GM06990 (cell line): ENCODE measurements at regions not wholly inside any gene's neighbourhood (a gene's known extent, or its start where the extent isn't known, plus 50 kb on each side); places are given as distances from the start of the nearest gene placed in this dataset.

Source experiments
- DNase-seq: peaks from one replicate; pipeline ENCODE4 v3.0.0-alpha.2; 2011; ENCODE audit not compliant: insufficient read length; ENCODE audit errors: extremely low read depth
- H3K27me3 ChIP-seq: replicated peaks from 2 replicates; pipeline ENCODE4 v1.6.0; 2011; ENCODE audit warnings: low read length; ENCODE audit not compliant: control insufficient read depth, insufficient read depth
- H3K36me3 ChIP-seq: 2 replicates; pipeline ENCODE4 v1.5.1; 2011; ENCODE audit warnings: low read length; ENCODE audit not compliant: control insufficient read depth, insufficient read depth
- H3K4me3 ChIP-seq: replicated peaks from 2 replicates; pipeline ENCODE4 v1.5.1; 2011; ENCODE audit warnings: low read depth, mild to moderate bottlenecking, control low read depth, low read length
- CTCF ChIP-seq: IDR thresholded peaks from 2 replicates; pipeline ENCODE4 v1.5.1; 2011; ENCODE audit warnings: low read length, control low read depth, mild to moderate bottlenecking, inconsistent platforms; ENCODE audit not compliant: insufficient read depth, poor library complexity, severe bottlenecking

DNA sequence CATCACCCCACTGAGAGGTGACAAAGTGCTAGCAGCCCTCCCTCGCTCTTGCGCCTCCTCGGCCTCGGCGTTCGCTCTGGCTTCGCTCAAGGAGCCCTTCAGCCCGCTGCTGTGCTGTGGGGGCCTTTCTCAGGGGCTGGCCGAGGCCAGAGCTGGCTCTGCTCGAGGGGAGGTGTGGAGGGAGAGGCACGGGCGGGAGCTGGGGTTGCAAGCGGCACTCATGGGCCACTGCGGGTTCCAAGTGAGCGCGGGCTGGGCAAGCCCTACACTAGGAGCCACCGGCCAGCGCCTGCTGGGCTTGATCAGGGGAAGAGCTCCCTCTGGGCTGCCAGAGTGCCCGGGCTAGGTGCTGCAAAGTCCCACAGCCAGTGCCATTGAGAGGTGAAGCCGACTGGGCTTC, 964.8 kb upstream of the GJE1 start:
- Histone ChIP-seq H3K4me3 (no peak overlapping the region), H3K27me3 (no peaks in the 10 kb centered on the region), H3K36me3 (no peaks in the 10 kb centered on the region)
- TF ChIP-seq CTCF: no peak
- no peak for DNase-seq

GRCh38 chr6:141165002-141165665, 967.6 kb upstream of the GJE1 start:
- DNase-seq: no peak
- no peak for TF ChIP-seq CTCF
- Histone ChIP-seq H3K36me3 (no peaks in the 10 kb centered on the region), H3K27me3 (no peaks in the 10 kb centered on the region), H3K4me3 (no peak overlapping the region)

DNA sequence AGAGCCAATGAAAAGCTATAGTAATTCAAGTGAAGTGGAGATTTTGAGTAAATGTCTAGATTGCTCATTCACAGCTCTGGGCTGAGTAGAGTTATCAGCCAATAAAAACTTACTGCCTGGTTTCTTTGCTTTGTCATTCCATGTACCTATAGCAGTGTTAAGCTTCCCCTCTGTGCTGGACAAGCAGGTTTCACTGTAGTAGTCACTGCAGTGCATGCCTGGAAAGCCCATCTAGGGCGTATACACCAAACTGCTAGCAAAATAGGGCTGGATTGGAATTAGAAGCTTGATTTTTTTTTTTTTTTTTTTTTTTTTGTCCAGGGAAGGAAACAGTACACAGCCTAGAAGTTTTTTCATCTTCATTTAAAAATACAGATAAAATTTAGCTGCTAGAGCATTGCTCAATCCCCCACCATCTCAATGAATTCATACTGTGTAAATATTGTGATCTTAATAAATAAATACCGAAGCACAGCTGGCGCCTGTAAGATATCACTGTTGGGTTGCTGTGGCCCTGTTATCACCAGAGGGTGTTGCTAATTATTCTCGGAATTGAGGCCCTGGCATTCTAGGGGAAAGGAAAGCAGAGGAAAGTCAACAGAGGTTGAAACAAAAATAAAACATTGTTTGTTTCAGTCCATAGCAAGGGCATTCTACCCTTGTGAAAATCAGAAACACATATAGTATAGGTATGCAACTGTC, 968.5 kb upstream of the GJE1 start:
- no peak for DNase-seq

DNA sequence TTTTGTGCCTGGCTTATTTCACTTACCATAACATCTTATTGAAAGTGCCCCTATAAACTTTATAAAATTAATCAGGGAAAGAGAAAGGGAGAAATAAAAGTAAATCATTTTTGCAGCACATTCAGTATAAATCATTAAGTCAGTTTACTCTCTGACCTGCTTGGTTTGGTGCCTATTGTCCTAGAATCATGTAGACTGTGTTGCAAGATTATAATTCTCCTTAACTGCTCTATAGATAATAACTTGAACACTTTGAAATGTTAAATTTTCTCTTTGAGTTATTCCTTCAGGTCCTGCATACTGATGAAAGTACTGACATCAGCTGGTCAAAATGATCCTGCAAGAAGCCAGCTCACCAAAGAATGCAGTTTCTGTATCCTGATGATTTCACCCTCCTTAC, 969.6 kb upstream of the GJE1 start:
- no peak for DNase-seq
- no peaks in the 10 kb centered on the region for H3K27me3 ChIP-seq
- H3K36me3 ChIP-seq: no peaks in the 10 kb centered on the region
- H3K4me3 ChIP-seq: no peak overlapping the region
- no peak for TF ChIP-seq CTCF

More for the DNA sequence above, 968.5 kb upstream of the GJE1 start:
- H3K36me3 ChIP-seq: no peaks in the 10 kb centered on the region
- no peaks in the 10 kb centered on the region for H3K27me3 ChIP-seq
- no peak for TF ChIP-seq CTCF
- H3K4me3 ChIP-seq: no peak overlapping the region

DNA sequence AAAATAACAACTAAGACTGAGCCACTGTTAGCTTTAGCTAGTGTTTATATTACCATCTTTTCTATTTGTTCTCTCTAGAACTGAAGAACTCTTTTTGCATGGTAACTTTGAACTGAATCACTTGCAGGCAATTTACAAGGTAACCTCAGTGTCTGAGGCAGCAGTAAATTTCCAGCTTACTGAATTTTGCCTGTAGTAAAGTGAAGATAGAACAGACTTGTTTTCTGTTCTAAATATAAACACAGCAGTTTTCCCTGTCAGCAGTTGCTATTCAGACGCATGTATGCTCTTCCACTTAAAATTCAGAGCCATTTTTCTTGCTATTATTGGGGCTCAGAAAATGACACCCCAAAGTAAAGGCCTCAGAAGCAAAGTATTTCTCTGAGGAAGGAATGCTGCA, 974.0 kb upstream of the GJE1 start:
- no peak for TF ChIP-seq CTCF
- no peak for DNase-seq
- no peaks in the 10 kb centered on the region for H3K36me3 ChIP-seq
- H3K4me3 ChIP-seq: no peak overlapping the region
- H3K27me3 ChIP-seq: no peaks in the 10 kb centered on the region
